Stomach (tissue), 4 donors: ENCODE measurements at regions not wholly inside any gene's neighbourhood (a gene's known extent, or its start where the extent isn't known, plus 50 kb on each side); places are given as distances from the start of the nearest gene placed in this dataset.

ENCODE experiments used
- POLR2A ChIP-seq, 4 donors: fragments of 450-650 bp; IDR thresholded peaks; one replicate each; pipeline ENCODE4 v1.6.1; 2016; ENCODE audit warnings: antibody characterized with exemption in 4 of 4, control low read depth in 2 of 4, mild to moderate bottlenecking in 1 of 4, moderate library complexity in 1 of 4
- POLR2AphosphoS5 ChIP-seq, 3 donors: sonication (generic); formaldehyde crosslinking; IDR thresholded peaks; one replicate each; pipeline ENCODE4 v1.6.1; 2016; ENCODE audit warnings: antibody characterized with exemption in 3 of 3
- TF ChIP-seq, protein P1 (sequence below), 7 experiments: fragments of 450-650 bp in 4 of 7; fragments of 200-600 bp in 3 of 7; sonication (generic) in 3 of 7; IDR thresholded peaks; one replicate each; pipeline ENCODE4 v1.5.1; 2016 to 2019; ENCODE audit warnings: antibody characterized with exemption in 7 of 7, control low read depth in 2 of 7, mild to moderate bottlenecking in 1 of 7

DNA sequence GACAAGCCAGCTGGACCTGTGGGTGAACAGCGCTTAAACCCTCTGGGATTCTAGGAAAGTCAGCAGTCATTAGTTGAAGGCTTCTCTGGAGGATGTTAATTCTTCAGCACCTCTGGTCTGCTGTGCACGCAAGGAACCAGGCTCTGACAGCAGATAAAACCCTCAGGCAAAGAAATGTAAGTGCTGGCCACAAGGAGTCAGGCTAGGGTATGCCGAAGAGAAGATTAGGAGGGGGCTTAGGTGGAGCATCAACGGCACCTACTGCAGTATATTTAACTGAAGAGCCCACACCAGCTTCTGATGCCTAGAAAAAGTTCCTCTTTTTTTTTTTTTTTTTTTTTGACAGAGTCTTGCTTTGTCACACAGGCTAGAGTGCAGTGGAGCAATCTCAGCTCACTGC, 304.2 kb upstream of the MC4R start:
- TF ChIP-seq, protein P1, sequence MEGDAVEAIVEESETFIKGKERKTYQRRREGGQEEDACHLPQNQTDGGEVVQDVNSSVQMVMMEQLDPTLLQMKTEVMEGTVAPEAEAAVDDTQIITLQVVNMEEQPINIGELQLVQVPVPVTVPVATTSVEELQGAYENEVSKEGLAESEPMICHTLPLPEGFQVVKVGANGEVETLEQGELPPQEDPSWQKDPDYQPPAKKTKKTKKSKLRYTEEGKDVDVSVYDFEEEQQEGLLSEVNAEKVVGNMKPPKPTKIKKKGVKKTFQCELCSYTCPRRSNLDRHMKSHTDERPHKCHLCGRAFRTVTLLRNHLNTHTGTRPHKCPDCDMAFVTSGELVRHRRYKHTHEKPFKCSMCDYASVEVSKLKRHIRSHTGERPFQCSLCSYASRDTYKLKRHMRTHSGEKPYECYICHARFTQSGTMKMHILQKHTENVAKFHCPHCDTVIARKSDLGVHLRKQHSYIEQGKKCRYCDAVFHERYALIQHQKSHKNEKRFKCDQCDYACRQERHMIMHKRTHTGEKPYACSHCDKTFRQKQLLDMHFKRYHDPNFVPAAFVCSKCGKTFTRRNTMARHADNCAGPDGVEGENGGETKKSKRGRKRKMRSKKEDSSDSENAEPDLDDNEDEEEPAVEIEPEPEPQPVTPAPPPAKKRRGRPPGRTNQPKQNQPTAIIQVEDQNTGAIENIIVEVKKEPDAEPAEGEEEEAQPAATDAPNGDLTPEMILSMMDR (IDR thresholded peaks at IDR 0.05): no peak
- TF ChIP-seq POLR2A (IDR thresholded peaks at IDR 0.05) (no peak), POLR2AphosphoS5 (IDR thresholded peaks at IDR 0.05) (no peak)
